Activated CD8-positive, alpha-beta T cell treated with anti-CD3 and anti-CD28 coated beads, Interleukin-2, amount 10 ng/mL, durations not matched to agents 7 days and 5 days (primary cell): ENCODE measurements at regions not wholly inside any gene's neighbourhood (a gene's known extent, or its start where the extent isn't known, plus 50 kb on each side); places are given as distances from the start of the nearest gene placed in this dataset.

ENCODE experiments used
- ATAC-seq: fragments of 150-1000 bp; cut with Tn5 transposase; one replicate; pipeline ENCODE4 v1.10.0; 2021; ENCODE audit warnings: moderate library complexity
- CTCF ChIA-PET: fragments of 350-600 bp; sonication (Branson Sonifier 250); formaldehyde crosslinking; loops from one replicate; lab custom pipeline; 2021; ENCODE audit warnings: antibody characterized with exemption; lab: Charles Lee
- POLR2A ChIA-PET: fragments of 350-600 bp; sonication (Branson Sonifier 250); formaldehyde crosslinking; loops from one replicate; lab custom pipeline; 2021; ENCODE audit warnings: antibody characterized with exemption; lab: Charles Lee
- DNase-seq: peaks from one replicate; pipeline ENCODE4 v3.0.0-alpha.2; 2020
- H3K27ac Mint-ChIP-seq: one replicate; pipeline ENCODE4 v1.8.0; 2021; ENCODE audit warnings: mild to moderate bottlenecking, mixed read lengths
- H3K27me3 Mint-ChIP-seq: one replicate; pipeline ENCODE4 v1.8.0; 2021; ENCODE audit warnings: low read depth, mixed read lengths
- H3K36me3 Mint-ChIP-seq: one replicate; pipeline ENCODE4 v1.8.0; 2021; ENCODE audit warnings: low read depth, mixed read lengths
- H3K4me1 Mint-ChIP-seq: one replicate; pipeline ENCODE4 v1.8.0; 2021; ENCODE audit warnings: low read depth, mixed read lengths
- H3K4me3 Mint-ChIP-seq: one replicate; pipeline ENCODE4 v1.8.0; 2021; ENCODE audit warnings: mild to moderate bottlenecking, mixed read lengths
- H3K9me3 Mint-ChIP-seq: one replicate; pipeline ENCODE4 v1.8.0; 2022; ENCODE audit warnings: mixed read lengths; ENCODE audit not compliant: insufficient read depth

GRCh38 chr4:8939840-8940742 lies 68.5 kb upstream of the HMX1 start:
- ChIA-PET CTCF (no interaction called here), POLR2A (no interaction called here)
- Mint-ChIP-seq H3K27ac (no peak overlapping the region), H3K27me3 (no peaks in the 10 kb centered on the region), H3K4me1 (no peaks in the 10 kb centered on the region), H3K4me3 (no peak overlapping the region), H3K9me3 (no peaks in the 10 kb centered on the region), H3K36me3 (no peaks in the 10 kb centered on the region)
- ATAC-seq (no peak), DNase-seq (no peak)

DNA sequence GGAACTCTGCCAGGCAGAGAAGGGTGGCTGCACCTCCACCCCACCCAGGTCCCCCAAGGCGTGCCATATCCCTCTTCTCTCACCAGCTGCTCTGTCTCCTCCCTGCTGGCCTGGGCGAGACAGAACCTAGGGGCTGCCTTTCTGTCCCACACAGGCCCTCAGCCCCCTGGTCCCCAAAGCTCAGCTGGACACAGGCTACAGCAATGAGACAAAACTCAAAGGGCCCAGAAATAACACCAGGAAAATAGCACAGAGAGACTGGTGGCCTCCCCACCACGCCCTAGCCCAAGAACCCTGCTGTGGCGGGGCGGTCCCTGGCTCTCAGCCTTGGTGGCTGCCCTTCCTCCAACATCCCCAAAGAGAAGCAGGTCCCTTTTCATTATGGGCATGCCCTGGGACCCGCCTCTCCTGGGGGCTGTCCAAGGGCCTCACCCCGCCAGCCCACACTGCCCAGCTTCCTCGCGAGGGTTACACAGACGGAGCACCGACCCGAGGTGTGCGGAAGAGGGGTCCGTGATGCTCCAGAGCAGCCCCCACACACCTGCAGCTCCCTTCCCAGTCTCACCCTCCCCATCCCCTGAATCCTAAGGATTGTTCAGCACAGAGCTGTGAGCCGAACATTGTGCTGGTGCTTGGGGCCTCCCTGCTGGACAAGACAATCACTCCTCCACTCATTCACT lies 67.7 kb upstream of the HMX1 start:
- H3K36me3 Mint-ChIP-seq, result no peaks in the 10 kb centered on the region
- no peak overlapping the region for H3K27ac Mint-ChIP-seq
- H3K4me3 Mint-ChIP-seq, result no peak overlapping the region
- H3K27me3 Mint-ChIP-seq, result no peaks in the 10 kb centered on the region
- ChIA-PET POLR2A (no interaction called here), CTCF (no interaction called here)
- ATAC-seq, result no peak
- DNase-seq, result no peak
- H3K4me1 Mint-ChIP-seq, result no peaks in the 10 kb centered on the region
- no peaks in the 10 kb centered on the region for H3K9me3 Mint-ChIP-seq

DNA sequence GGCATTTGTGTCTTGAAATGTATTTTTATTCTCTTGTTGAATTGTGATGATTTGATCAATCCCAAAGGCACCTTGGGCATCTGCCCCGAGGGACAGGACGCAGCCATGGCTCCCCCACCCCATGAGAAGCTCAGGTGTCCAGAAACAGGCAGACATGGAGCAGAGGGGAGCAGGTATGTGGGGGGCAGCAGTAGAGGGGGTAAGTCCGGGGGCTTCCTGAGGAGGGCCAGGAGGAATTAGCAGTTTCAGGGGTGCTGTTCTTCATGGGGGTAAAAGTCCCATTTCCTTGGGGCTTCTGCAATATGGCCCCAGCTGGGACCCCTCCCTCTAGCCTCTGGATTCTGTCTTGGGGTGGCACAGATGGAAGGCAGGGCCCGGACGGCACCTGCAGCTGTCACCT lies 67.0 kb upstream of the HMX1 start:
- CTCF ChIA-PET, result no interaction called here
- ATAC-seq, result no peak
- no peaks in the 10 kb centered on the region for H3K27me3 Mint-ChIP-seq
- H3K4me3 Mint-ChIP-seq, result no peak overlapping the region
- no peaks in the 10 kb centered on the region for H3K4me1 Mint-ChIP-seq
- H3K36me3 Mint-ChIP-seq, result no peaks in the 10 kb centered on the region
- POLR2A ChIA-PET, result no interaction called here
- H3K27ac Mint-ChIP-seq, result no peak overlapping the region
- DNase-seq, result no peak
- H3K9me3 Mint-ChIP-seq, result no peaks in the 10 kb centered on the region

- DNase-seq, result no peak
- POLR2A ChIA-PET, result no interaction called here
- Mint-ChIP-seq H3K27me3 (no peaks in the 10 kb centered on the region), H3K27ac (no peak overlapping the region), H3K4me1 (no peaks in the 10 kb centered on the region), H3K9me3 (no peaks in the 10 kb centered on the region), H3K36me3 (no peaks in the 10 kb centered on the region), H3K4me3 (no peak overlapping the region)
- CTCF ChIA-PET, result no interaction called here
- ATAC-seq, result no peak
These were observed 66.5 kb upstream of the HMX1 start for GRCh38 chr4:8938137-8938536.

GRCh38 chr4:8932884-8933283 lies 61.2 kb upstream of the HMX1 start:
- CTCF ChIA-PET, result no interaction called here
- ATAC-seq, result no peak

GRCh38 chr4:8928074-8928473 lies 56.4 kb upstream of the HMX1 start:
- no peak for DNase-seq
- Mint-ChIP-seq H3K4me3 (no peak overlapping the region), H3K4me1 (no peaks in the 10 kb centered on the region), H3K27me3 (no peaks in the 10 kb centered on the region), H3K9me3 (peaks cover 3% of the 10 kb centered on the region), H3K27ac (no peak overlapping the region), H3K36me3 (no peaks in the 10 kb centered on the region)
- POLR2A ChIA-PET, result no interaction called here
- CTCF ChIA-PET, result interaction anchor here (2.9 kb wide), 1 partner anchor 11 kb away, joined by 13 read pairs; no protein-coding TSS in a partner anchor
- ATAC-seq, result no peak

More at GRCh38 chr4:8932884-8933283, 61.2 kb upstream of the HMX1 start:
- Mint-ChIP-seq H3K27ac (no peak overlapping the region), H3K9me3 (peaks cover 3% of the 10 kb centered on the region), H3K36me3 (no peaks in the 10 kb centered on the region), H3K27me3 (no peaks in the 10 kb centered on the region), H3K4me1 (no peaks in the 10 kb centered on the region), H3K4me3 (no peak overlapping the region)
- POLR2A ChIA-PET, result no interaction called here
- no peak for DNase-seq

- no peak overlapping the region for H3K4me3 Mint-ChIP-seq
- ATAC-seq (no peak), DNase-seq (no peak)
- H3K36me3 Mint-ChIP-seq, result no peaks in the 10 kb centered on the region
- no peak overlapping the region for H3K27ac Mint-ChIP-seq
- no peaks in the 10 kb centered on the region for H3K4me1 Mint-ChIP-seq
- ChIA-PET POLR2A (no interaction called here), CTCF (no interaction called here)
- no peaks in the 10 kb centered on the region for H3K9me3 Mint-ChIP-seq
- H3K27me3 Mint-ChIP-seq, result no peaks in the 10 kb centered on the region
These were observed 50.8 kb upstream of the HMX1 start for GRCh38 chr4:8922481-8922880.

GRCh38 chr4:8921465-8921864 lies 49.8 kb upstream of the HMX1 start:
- H3K4me1 Mint-ChIP-seq, result no peaks in the 10 kb centered on the region
- no peaks in the 10 kb centered on the region for H3K9me3 Mint-ChIP-seq
- ChIA-PET CTCF (no interaction called here), POLR2A (no interaction called here)
- no peak overlapping the region for H3K27ac Mint-ChIP-seq
- no peak for ATAC-seq
- no peak for DNase-seq
- H3K27me3 Mint-ChIP-seq, result no peaks in the 10 kb centered on the region
- H3K36me3 Mint-ChIP-seq, result no peaks in the 10 kb centered on the region
- H3K4me3 Mint-ChIP-seq, result no peak overlapping the region
